ENCODE measurements at regions not wholly inside any gene's neighbourhood (a gene's known extent, or its start where the extent isn't known, plus 50 kb on each side); places are given as distances from the start of the nearest gene placed in this dataset.

- H3K27me3 ChIP-seq: no peaks in the 10 kb centered on the region
- no peaks in the 10 kb centered on the region for H3K36me3 ChIP-seq
- no peak for DNase-seq
- TF ChIP-seq CTCF (IDR thresholded peaks at IDR 0.05) (no peak), POLR2A (IDR thresholded peaks at IDR 0.05) (no peak)
- no peak overlapping the region for H3K4me3 ChIP-seq
- H3K27ac ChIP-seq: no peak overlapping the region
- H3K9me3 ChIP-seq: no peaks in the 10 kb centered on the region
- peaks cover 0 to 22% (median 2%) of the 10 kb centered on the region in 4 donors for H3K4me1 ChIP-seq
These were observed 67.5 kb downstream of the VEGFA start for GRCh38 chr6:43837507-43837906.

GRCh38 chr6:43836507-43837240 lies 66.7 kb downstream of the VEGFA start:
- Histone ChIP-seq H3K27ac (no peak overlapping the region), H3K9me3 (no peaks in the 10 kb centered on the region), H3K36me3 (no peaks in the 10 kb centered on the region), H3K4me1 (peaks cover 0 to 22% (median 2%) of the 10 kb centered on the region in 4 donors), H3K27me3 (no peaks in the 10 kb centered on the region), H3K4me3 (no peak overlapping the region)
- peak in 1 of 3 donors; percentile 30 for DNase-seq
- no peak for TF ChIP-seq POLR2A (IDR thresholded peaks at IDR 0.05)
- TF ChIP-seq CTCF (IDR thresholded peaks at IDR 0.05): no peak

Small RNA genes in the stretch of these regions (small RNA-seq; reads per million reads assigned to genes)
- 0 reads per million in 2 donors for gene AL157371.1
